Peyer's patch (tissue), 4 donors: ENCODE measurements at regions not wholly inside any gene's neighbourhood (a gene's known extent, or its start where the extent isn't known, plus 50 kb on each side); places are given as distances from the start of the nearest gene placed in this dataset.

Experiments
- DNase-seq, 3 donors: peaks; one replicate each; pipeline ENCODE4 v3.0.0-alpha.2; 2017 to 2019
- H3K27ac ChIP-seq, 4 donors: fragments of 200-600 bp; sonication (generic); one replicate each; pipeline ENCODE4 v1.5.1; 2016 to 2019
- H3K27me3 ChIP-seq, 2 donors: fragments of 200-600 bp; sonication (generic); one replicate each; pipeline ENCODE4 v1.5.1; 2019
- H3K36me3 ChIP-seq, 3 donors: fragments of 200-600 bp; sonication (generic); one replicate each; pipeline ENCODE4 v1.5.1; 2016 to 2019
- H3K4me1 ChIP-seq, 4 donors: fragments of 200-600 bp; sonication (generic); one replicate each; pipeline ENCODE4 v1.5.1; 2016 to 2019
- H3K4me3 ChIP-seq, 4 donors: fragments of 200-600 bp; sonication (generic); 1 replicate in 3 of 4; 2 replicates in 1 of 4; pipeline ENCODE4 v1.5.1; 2016 to 2019; ENCODE audit warnings: mild to moderate bottlenecking in 1 of 4
- H3K9me3 ChIP-seq, 4 donors: fragments of 200-600 bp; sonication (generic); one replicate each; pipeline ENCODE4 v1.5.1; 2016 to 2019; ENCODE audit warnings: mild to moderate bottlenecking in 1 of 4
- CTCF ChIP-seq, 6 experiments: fragments of 450-650 bp in 4 of 6; fragments of 200-600 bp in 2 of 6; sonication (generic) in 1 of 6; IDR thresholded peaks; one replicate each; pipeline ENCODE4 v1.5.1; 2017 to 2019; ENCODE audit warnings: antibody characterized with exemption in 6 of 6, mild to moderate bottlenecking in 3 of 6, moderate library complexity in 1 of 6
- POLR2A ChIP-seq, 2 donors: fragments of 450-650 bp; IDR thresholded peaks; one replicate each; pipeline ENCODE4 v1.5.1; 2017; ENCODE audit warnings: antibody characterized with exemption in 2 of 2, mild to moderate bottlenecking in 2 of 2, moderate library complexity in 2 of 2

GRCh38 chr20:22403022-22403631 lies 181.2 kb downstream of the FOXA2 start:
- TF ChIP-seq CTCF (IDR thresholded peaks at IDR 0.05) = no peak
- Histone ChIP-seq H3K9me3 (no peaks in the 10 kb centered on the region), H3K4me1 (peaks cover 0 to 7% (median 0%) of the 10 kb centered on the region in 4 donors), H3K27ac (no peak overlapping the region), H3K4me3 (peak overlapping the region in 3 of 4 donors; percentile 1 to 40 (median 24)), H3K36me3 (no peaks in the 10 kb centered on the region), H3K27me3 (no peaks in the 10 kb centered on the region)
- DNase-seq = no peak

- DNase-seq = no peak
- Histone ChIP-seq H3K9me3 (no peaks in the 10 kb centered on the region), H3K4me1 (peaks cover 0 to 7% (median 0%) of the 10 kb centered on the region in 4 donors), H3K27me3 (no peaks in the 10 kb centered on the region), H3K36me3 (no peaks in the 10 kb centered on the region), H3K27ac (no peak overlapping the region), H3K4me3 (no peak overlapping the region)
- TF ChIP-seq CTCF (IDR thresholded peaks at IDR 0.05) (no peak), POLR2A (IDR thresholded peaks at IDR 0.05) (no peak)
Observed at GRCh38 chr20:22402550-22402949, 181.8 kb downstream of the FOXA2 start.

GRCh38 chr20:22400440-22400839 lies 183.9 kb downstream of the FOXA2 start:
- TF ChIP-seq CTCF (IDR thresholded peaks at IDR 0.05) = no peak
- TF ChIP-seq POLR2A (IDR thresholded peaks at IDR 0.05) = no peak
- Histone ChIP-seq H3K27me3 (no peaks in the 10 kb centered on the region), H3K36me3 (no peaks in the 10 kb centered on the region), H3K4me3 (no peak overlapping the region), H3K27ac (no peak overlapping the region), H3K4me1 (peaks cover 0 to 7% (median 0%) of the 10 kb centered on the region in 4 donors), H3K9me3 (no peaks in the 10 kb centered on the region)
- DNase-seq = no peak

GRCh38 chr20:22394583-22394982 lies 189.8 kb downstream of the FOXA2 start:
- no peaks in the 10 kb centered on the region for H3K36me3 ChIP-seq

GRCh38 chr20:22390543-22390903 lies 193.8 kb downstream of the FOXA2 start:
- no peak for DNase-seq
- H3K27ac ChIP-seq = no peak overlapping the region
- H3K4me3 ChIP-seq = no peak overlapping the region
- TF ChIP-seq CTCF (IDR thresholded peaks at IDR 0.05) = no peak
- no peak for TF ChIP-seq POLR2A (IDR thresholded peaks at IDR 0.05)
- H3K9me3 ChIP-seq = no peaks in the 10 kb centered on the region
- H3K36me3 ChIP-seq = no peaks in the 10 kb centered on the region
- no peaks in the 10 kb centered on the region for H3K4me1 ChIP-seq
- H3K27me3 ChIP-seq = no peaks in the 10 kb centered on the region

More at GRCh38 chr20:22394583-22394982, 189.8 kb downstream of the FOXA2 start:
- no peak for TF ChIP-seq CTCF (IDR thresholded peaks at IDR 0.05)
- H3K9me3 ChIP-seq = no peaks in the 10 kb centered on the region
- no peaks in the 10 kb centered on the region for H3K4me1 ChIP-seq
- no peak overlapping the region for H3K27ac ChIP-seq
- no peak for DNase-seq
- no peak overlapping the region for H3K4me3 ChIP-seq
- H3K27me3 ChIP-seq = no peaks in the 10 kb centered on the region
